GM23338 (cell line): ENCODE measurements at regions not wholly inside any gene's neighbourhood (a gene's known extent, or its start where the extent isn't known, plus 50 kb on each side); places are given as distances from the start of the nearest gene placed in this dataset.

Experiments used
- ATAC-seq: fragments of 200-7000 bp; cut with Tn5 transposase; 3 replicates; pipeline ENCODE4 v1.9.1; 2020
- DNase-seq: peaks from one replicate; pipeline ENCODE4 v3.0.0-alpha.2; 2015; ENCODE audit warnings: low spot score
- H2AFZ ChIP-seq: fragments of 200-600 bp; sonication (generic); 2 replicates; pipeline ENCODE4 v1.8.0; 2016; ENCODE audit warnings: antibody characterized with exemption, mild to moderate bottlenecking, moderate library complexity
- H3F3A ChIP-seq: fragments of 200-600 bp; sonication (generic); replicated peaks from 2 replicates; pipeline ENCODE4 v1.8.0; 2017; ENCODE audit warnings: antibody characterized with exemption, mixed run types, low read depth
- H3K27ac ChIP-seq: fragments of 200-600 bp; sonication (generic); 2 replicates; pipeline ENCODE4 v1.6.1; 2016; ENCODE audit warnings: low read depth
- H3K27me3 ChIP-seq: fragments of 200-600 bp; sonication (generic); 2 replicates; pipeline ENCODE4 v1.8.0; 2016; ENCODE audit warnings: mild to moderate bottlenecking, mixed run types, moderate library complexity; ENCODE audit not compliant: insufficient read depth
- H3K36me3 ChIP-seq: fragments of 200-600 bp; sonication (generic); 2 replicates; pipeline ENCODE4 v1.8.0; 2016; ENCODE audit warnings: mild to moderate bottlenecking; ENCODE audit not compliant: insufficient read depth
- H3K4me1 ChIP-seq: fragments of 200-600 bp; sonication (generic); 2 replicates; pipeline ENCODE4 v1.8.0; 2016; ENCODE audit warnings: mild to moderate bottlenecking, moderate library complexity; ENCODE audit not compliant: insufficient read depth
- H3K4me2 ChIP-seq: fragments of 200-600 bp; sonication (generic); 2 replicates; pipeline ENCODE4 v1.7.1; 2017; ENCODE audit warnings: mixed run types
- H3K4me3 ChIP-seq: fragments of 200-600 bp; sonication (generic); 2 replicates; pipeline ENCODE4 v1.6.1; 2016; ENCODE audit warnings: mixed run types
- H3K79me2 ChIP-seq: fragments of 200-600 bp; sonication (generic); replicated peaks from 2 replicates; pipeline ENCODE4 v1.8.0; 2017; ENCODE audit warnings: mild to moderate bottlenecking; ENCODE audit not compliant: insufficient read depth
- H3K9me2 ChIP-seq: fragments of 200-600 bp; sonication (generic); 2 replicates; pipeline ENCODE4 v1.8.0; 2017; ENCODE audit not compliant: insufficient read depth
- H4K20me1 ChIP-seq: fragments of 200-600 bp; sonication (generic); replicated peaks from 2 replicates; pipeline ENCODE4 v1.8.0; 2017; ENCODE audit warnings: mild to moderate bottlenecking; ENCODE audit not compliant: insufficient read depth
- H3K27ac Mint-ChIP-seq: 2 replicates; pipeline ENCODE4 v1.8.0; 2020; ENCODE audit warnings: inconsistent platforms, mild to moderate bottlenecking, moderate library complexity, mixed read lengths
- H3K27me3 Mint-ChIP-seq: 3 replicates; pipeline ENCODE4 v1.8.0; 2022; ENCODE audit warnings: low read depth, mild to moderate bottlenecking, moderate library complexity, mixed read lengths, inconsistent platforms; ENCODE audit not compliant: insufficient read depth, poor library complexity
- H3K36me3 Mint-ChIP-seq: 3 replicates; pipeline ENCODE4 v1.8.0; 2021; ENCODE audit warnings: low read depth, mild to moderate bottlenecking, inconsistent platforms, moderate library complexity, mixed read lengths
- H3K4me1 Mint-ChIP-seq: 3 replicates; pipeline ENCODE4 v1.8.0; 2020; ENCODE audit warnings: mild to moderate bottlenecking, inconsistent platforms, mixed read lengths
- H3K4me3 Mint-ChIP-seq: 3 replicates; pipeline ENCODE4 v1.8.0; 2021; ENCODE audit warnings: moderate library complexity, mild to moderate bottlenecking, inconsistent platforms, mixed read lengths
- H3K9me3 Mint-ChIP-seq: 3 replicates; pipeline ENCODE4 v1.8.0; 2020; ENCODE audit warnings: moderate library complexity, mild to moderate bottlenecking, inconsistent platforms, mixed read lengths
- CREB1 ChIP-seq: fragments of 250-450 bp; sonication (Bioruptor Pico); IDR thresholded peaks from 2 replicates; pipeline ENCODE4 v1.5.0; 2020; ENCODE audit warnings: low read depth, mild to moderate bottlenecking, moderate library complexity
- EZH2 ChIP-seq: fragments of 200-600 bp; sonication (generic); IDR thresholded peaks from one replicate; pipeline ENCODE4 v1.8.0; 2017; ENCODE audit warnings: antibody characterized with exemption, mild to moderate bottlenecking, low read depth; ENCODE audit not compliant: unreplicated experiment
- EZH2phosphoT487 ChIP-seq: fragments of 200-600 bp; sonication (generic); IDR thresholded peaks from one replicate; pipeline ENCODE4 v1.8.1; 2018; ENCODE audit warnings: antibody characterized with exemption; ENCODE audit not compliant: unreplicated experiment
- JUNB ChIP-seq: IDR thresholded peaks from one replicate; pipeline ENCODE4 v1.6.1; 2016; ENCODE audit warnings: antibody characterized with exemption; ENCODE audit not compliant: unreplicated experiment
- NANOG ChIP-seq: IDR thresholded peaks from 2 replicates; pipeline ENCODE4 v1.6.1; 2016; ENCODE audit warnings: antibody characterized with exemption, borderline replicate concordance
- POLR2AphosphoS5 ChIP-seq: IDR thresholded peaks from 2 replicates; pipeline ENCODE4 v1.6.1; 2016; ENCODE audit warnings: antibody characterized with exemption, low read depth
- STAT1 ChIP-seq: IDR thresholded peaks from one replicate; pipeline ENCODE4 v1.6.1; 2016; ENCODE audit warnings: antibody characterized with exemption; ENCODE audit not compliant: unreplicated experiment
- ZNF114 ChIP-seq: fragments of 250-450 bp; sonication (Bioruptor Pico); IDR thresholded peaks from 2 replicates; pipeline ENCODE4 v1.5.0; 2020; ENCODE audit warnings: mild to moderate bottlenecking, moderate library complexity
- ZNF331 ChIP-seq: fragments of 250-450 bp; sonication (Bioruptor Pico); IDR thresholded peaks from 2 replicates; pipeline ENCODE4 v1.5.0; 2020; ENCODE audit warnings: low read depth, mild to moderate bottlenecking, moderate library complexity
- TF ChIP-seq, protein P1 (sequence below): IDR thresholded peaks from one replicate; pipeline ENCODE4 v1.6.1; 2018; ENCODE audit warnings: antibody characterized with exemption; ENCODE audit not compliant: unreplicated experiment
- TF ChIP-seq, protein P2 (sequence below): IDR thresholded peaks from 2 replicates; pipeline ENCODE4 v1.6.1; 2016; ENCODE audit warnings: antibody characterized with exemption
- TF ChIP-seq, protein P3 (sequence below), 2 experiments: fragments of 200-600 bp in 1 of 2; sonication (generic) in 1 of 2; conservative IDR thresholded peaks; 2 replicates each; pipeline versions ENCODE4 v1.5.1 to v1.6.1; 2016 to 2017; ENCODE audit warnings: antibody characterized with exemption in 2 of 2, low read depth in 2 of 2, mild to moderate bottlenecking in 2 of 2, moderate library complexity in 1 of 2
- TF ChIP-seq, protein P4 (sequence below): fragments of 250-450 bp; sonication (Bioruptor Pico); IDR thresholded peaks from 2 replicates; pipeline ENCODE4 v1.5.0; 2020; ENCODE audit warnings: mild to moderate bottlenecking, moderate library complexity

DNA sequence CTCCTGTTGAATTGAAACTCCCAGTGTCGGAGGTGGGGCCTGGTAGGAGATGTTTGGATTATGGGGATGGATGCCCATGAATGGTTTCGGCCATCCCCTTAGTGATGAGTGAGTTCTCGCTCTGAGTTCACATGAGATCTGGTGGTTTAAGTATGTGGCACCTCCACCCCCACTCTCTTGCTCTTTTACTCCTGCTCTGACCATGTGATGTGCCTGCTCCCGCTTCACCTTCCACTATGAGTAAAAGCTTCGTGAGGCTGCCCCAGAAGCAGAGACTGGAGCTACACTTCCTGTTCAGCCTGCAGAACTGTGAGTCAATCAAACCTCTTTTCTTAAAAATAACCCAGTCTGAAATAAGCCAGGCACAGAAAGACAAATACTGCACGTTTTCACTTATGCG lies 512.4 kb downstream of the HS3ST4 start:
- H3K4me2 ChIP-seq = no peak overlapping the region
- H3K4me1 ChIP-seq = peaks cover 5% of the 10 kb centered on the region; the same call in 1 of the 2 replicates
- ATAC-seq (no peak), DNase-seq (no peak)
- Mint-ChIP-seq H3K27me3 (no peaks in the 10 kb centered on the region), H3K4me3 (no peak overlapping the region), H3K27ac (no peak overlapping the region), H3K9me3 (peaks cover 88% of the 10 kb centered on the region), H3K4me1 (peaks cover 16% of the 10 kb centered on the region; the same call in 2 of the 3 replicates), H3K36me3 (0 out of 3 replicates have a peak, but pooled peaks cover 3% of the 10 kb centered on the region)
- no peak overlapping the region for H3K4me3 ChIP-seq
- TF ChIP-seq ZNF331 (CRISPR knock-in tag) = no peak
- TF ChIP-seq, protein P1, sequence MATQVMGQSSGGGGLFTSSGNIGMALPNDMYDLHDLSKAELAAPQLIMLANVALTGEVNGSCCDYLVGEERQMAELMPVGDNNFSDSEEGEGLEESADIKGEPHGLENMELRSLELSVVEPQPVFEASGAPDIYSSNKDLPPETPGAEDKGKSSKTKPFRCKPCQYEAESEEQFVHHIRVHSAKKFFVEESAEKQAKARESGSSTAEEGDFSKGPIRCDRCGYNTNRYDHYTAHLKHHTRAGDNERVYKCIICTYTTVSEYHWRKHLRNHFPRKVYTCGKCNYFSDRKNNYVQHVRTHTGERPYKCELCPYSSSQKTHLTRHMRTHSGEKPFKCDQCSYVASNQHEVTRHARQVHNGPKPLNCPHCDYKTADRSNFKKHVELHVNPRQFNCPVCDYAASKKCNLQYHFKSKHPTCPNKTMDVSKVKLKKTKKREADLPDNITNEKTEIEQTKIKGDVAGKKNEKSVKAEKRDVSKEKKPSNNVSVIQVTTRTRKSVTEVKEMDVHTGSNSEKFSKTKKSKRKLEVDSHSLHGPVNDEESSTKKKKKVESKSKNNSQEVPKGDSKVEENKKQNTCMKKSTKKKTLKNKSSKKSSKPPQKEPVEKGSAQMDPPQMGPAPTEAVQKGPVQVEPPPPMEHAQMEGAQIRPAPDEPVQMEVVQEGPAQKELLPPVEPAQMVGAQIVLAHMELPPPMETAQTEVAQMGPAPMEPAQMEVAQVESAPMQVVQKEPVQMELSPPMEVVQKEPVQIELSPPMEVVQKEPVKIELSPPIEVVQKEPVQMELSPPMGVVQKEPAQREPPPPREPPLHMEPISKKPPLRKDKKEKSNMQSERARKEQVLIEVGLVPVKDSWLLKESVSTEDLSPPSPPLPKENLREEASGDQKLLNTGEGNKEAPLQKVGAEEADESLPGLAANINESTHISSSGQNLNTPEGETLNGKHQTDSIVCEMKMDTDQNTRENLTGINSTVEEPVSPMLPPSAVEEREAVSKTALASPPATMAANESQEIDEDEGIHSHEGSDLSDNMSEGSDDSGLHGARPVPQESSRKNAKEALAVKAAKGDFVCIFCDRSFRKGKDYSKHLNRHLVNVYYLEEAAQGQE = no peak
- TF ChIP-seq POLR2AphosphoS5 = no peak
- TF ChIP-seq, protein P2, sequence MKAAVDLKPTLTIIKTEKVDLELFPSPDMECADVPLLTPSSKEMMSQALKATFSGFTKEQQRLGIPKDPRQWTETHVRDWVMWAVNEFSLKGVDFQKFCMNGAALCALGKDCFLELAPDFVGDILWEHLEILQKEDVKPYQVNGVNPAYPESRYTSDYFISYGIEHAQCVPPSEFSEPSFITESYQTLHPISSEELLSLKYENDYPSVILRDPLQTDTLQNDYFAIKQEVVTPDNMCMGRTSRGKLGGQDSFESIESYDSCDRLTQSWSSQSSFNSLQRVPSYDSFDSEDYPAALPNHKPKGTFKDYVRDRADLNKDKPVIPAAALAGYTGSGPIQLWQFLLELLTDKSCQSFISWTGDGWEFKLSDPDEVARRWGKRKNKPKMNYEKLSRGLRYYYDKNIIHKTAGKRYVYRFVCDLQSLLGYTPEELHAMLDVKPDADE = no peak
- TF ChIP-seq STAT1 = no peak
- TF ChIP-seq NANOG = no peak
- TF ChIP-seq CREB1 (CRISPR knock-in tag) = no peak
- TF ChIP-seq, protein P3, sequence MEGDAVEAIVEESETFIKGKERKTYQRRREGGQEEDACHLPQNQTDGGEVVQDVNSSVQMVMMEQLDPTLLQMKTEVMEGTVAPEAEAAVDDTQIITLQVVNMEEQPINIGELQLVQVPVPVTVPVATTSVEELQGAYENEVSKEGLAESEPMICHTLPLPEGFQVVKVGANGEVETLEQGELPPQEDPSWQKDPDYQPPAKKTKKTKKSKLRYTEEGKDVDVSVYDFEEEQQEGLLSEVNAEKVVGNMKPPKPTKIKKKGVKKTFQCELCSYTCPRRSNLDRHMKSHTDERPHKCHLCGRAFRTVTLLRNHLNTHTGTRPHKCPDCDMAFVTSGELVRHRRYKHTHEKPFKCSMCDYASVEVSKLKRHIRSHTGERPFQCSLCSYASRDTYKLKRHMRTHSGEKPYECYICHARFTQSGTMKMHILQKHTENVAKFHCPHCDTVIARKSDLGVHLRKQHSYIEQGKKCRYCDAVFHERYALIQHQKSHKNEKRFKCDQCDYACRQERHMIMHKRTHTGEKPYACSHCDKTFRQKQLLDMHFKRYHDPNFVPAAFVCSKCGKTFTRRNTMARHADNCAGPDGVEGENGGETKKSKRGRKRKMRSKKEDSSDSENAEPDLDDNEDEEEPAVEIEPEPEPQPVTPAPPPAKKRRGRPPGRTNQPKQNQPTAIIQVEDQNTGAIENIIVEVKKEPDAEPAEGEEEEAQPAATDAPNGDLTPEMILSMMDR (conservative IDR thresholded peaks at IDR 0.05; ENCODE audit: low read depth in 2 of 2) = no peak
- TF ChIP-seq ZNF114 (CRISPR knock-in tag) = no peak
- TF ChIP-seq, protein P4, sequence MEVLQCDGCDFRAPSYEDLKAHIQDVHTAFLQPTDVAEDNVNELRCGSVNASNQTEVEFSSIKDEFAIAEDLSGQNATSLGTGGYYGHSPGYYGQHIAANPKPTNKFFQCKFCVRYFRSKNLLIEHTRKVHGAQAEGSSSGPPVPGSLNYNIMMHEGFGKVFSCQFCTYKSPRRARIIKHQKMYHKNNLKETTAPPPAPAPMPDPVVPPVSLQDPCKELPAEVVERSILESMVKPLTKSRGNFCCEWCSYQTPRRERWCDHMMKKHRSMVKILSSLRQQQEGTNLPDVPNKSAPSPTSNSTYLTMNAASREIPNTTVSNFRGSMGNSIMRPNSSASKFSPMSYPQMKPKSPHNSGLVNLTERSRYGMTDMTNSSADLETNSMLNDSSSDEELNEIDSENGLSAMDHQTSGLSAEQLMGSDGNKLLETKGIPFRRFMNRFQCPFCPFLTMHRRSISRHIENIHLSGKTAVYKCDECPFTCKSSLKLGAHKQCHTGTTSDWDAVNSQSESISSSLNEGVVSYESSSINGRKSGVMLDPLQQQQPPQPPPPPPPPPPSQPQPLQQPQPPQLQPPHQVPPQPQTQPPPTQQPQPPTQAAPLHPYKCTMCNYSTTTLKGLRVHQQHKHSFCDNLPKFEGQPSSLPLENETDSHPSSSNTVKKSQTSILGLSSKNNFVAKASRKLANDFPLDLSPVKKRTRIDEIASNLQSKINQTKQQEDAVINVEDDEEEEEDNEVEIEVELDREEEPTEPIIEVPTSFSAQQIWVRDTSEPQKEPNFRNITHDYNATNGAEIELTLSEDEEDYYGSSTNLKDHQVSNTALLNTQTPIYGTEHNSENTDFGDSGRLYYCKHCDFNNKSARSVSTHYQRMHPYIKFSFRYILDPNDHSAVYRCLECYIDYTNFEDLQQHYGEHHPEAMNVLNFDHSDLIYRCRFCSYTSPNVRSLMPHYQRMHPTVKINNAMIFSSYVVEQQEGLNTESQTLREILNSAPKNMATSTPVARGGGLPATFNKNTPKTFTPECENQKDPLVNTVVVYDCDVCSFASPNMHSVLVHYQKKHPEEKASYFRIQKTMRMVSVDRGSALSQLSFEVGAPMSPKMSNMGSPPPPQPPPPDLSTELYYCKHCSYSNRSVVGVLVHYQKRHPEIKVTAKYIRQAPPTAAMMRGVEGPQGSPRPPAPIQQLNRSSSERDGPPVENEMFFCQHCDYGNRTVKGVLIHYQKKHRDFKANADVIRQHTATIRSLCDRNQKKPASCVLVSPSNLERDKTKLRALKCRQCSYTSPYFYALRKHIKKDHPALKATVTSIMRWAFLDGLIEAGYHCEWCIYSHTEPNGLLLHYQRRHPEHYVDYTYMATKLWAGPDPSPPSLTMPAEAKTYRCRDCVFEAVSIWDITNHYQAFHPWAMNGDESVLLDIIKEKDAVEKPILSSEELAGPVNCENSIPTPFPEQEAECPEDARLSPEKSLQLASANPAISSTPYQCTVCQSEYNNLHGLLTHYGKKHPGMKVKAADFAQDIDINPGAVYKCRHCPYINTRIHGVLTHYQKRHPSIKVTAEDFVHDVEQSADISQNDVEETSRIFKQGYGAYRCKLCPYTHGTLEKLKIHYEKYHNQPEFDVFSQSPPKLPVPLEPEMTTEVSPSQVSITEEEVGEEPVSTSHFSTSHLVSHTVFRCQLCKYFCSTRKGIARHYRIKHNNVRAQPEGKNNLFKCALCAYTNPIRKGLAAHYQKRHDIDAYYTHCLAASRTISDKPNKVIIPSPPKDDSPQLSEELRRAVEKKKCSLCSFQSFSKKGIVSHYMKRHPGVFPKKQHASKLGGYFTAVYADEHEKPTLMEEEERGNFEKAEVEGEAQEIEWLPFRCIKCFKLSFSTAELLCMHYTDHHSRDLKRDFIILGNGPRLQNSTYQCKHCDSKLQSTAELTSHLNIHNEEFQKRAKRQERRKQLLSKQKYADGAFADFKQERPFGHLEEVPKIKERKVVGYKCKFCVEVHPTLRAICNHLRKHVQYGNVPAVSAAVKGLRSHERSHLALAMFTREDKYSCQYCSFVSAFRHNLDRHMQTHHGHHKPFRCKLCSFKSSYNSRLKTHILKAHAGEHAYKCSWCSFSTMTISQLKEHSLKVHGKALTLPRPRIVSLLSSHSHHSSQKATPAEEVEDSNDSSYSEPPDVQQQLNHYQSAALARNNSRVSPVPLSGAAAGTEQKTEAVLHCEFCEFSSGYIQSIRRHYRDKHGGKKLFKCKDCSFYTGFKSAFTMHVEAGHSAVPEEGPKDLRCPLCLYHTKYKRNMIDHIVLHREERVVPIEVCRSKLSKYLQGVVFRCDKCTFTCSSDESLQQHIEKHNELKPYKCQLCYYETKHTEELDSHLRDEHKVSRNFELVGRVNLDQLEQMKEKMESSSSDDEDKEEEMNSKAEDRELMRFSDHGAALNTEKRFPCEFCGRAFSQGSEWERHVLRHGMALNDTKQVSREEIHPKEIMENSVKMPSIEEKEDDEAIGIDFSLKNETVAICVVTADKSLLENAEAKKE = no peak
- TF ChIP-seq JUNB = no peak
- TF ChIP-seq EZH2phosphoT487 = no peak
- TF ChIP-seq EZH2 = no peak
- H3K79me2 ChIP-seq = no peaks in the 10 kb centered on the region
- H3K9me2 ChIP-seq = 0 out of 2 replicates have a peak, but pooled peaks cover 3% of the 10 kb centered on the region
- no peaks in the 10 kb centered on the region for H3K27me3 ChIP-seq
- no peak overlapping the region for H3K27ac ChIP-seq
- H4K20me1 ChIP-seq = no peaks in the 10 kb centered on the region
- H3F3A ChIP-seq = no peaks in the 10 kb centered on the region
- H2AFZ ChIP-seq = no peak overlapping the region
- no peaks in the 10 kb centered on the region for H3K36me3 ChIP-seq
